ENCODE measurements at regions not wholly inside any gene's neighbourhood (a gene's known extent, or its start where the extent isn't known, plus 50 kb on each side); places are given as distances from the start of the nearest gene placed in this dataset.
A peak's percentile ranks its signal among the peaks of the same experiment; 100 is the strongest.

- Histone ChIP-seq H3K79me1 (ENCODE audit: low read length) (no peaks in the 10 kb centered on the region), H2BK15ac (replicated peaks; ENCODE audit: low read depth) (no peak overlapping the region)
- WGBS (ENCODE audit: extremely low coverage, insufficient coverage, low lambda C conversion rate): no CpG with 5 or more reads among the region's 2 CpGs
These were observed 336.3 kb upstream of the NFE2L3 start for GRCh38 chr7:25815711-25816110.

GRCh38 chr7:25820432-25821040 lies 331.5 kb upstream of the NFE2L3 start:
- no peaks in the 10 kb centered on the region for H3K79me1 ChIP-seq (ENCODE audit: low read length)
- no peak overlapping the region for H4K8ac ChIP-seq (ENCODE audit: low read depth, low read length)
- peak; percentile 26 for DNase-seq
- H3K18ac ChIP-seq (ENCODE audit: low read length): no peak overlapping the region
- no peak overlapping the region for H2BK5ac ChIP-seq (ENCODE audit: low read length)
- H3K4ac ChIP-seq (ENCODE audit: low read depth, low read length): no peak overlapping the region
- H2AK5ac ChIP-seq (ENCODE audit: low read length): no peak overlapping the region
- no peak overlapping the region for H3K56ac ChIP-seq (ENCODE audit: low read length)
- no peak overlapping the region for H3K4me2 ChIP-seq (ENCODE audit: low read length)
- no peaks in the 10 kb centered on the region for H3K4me1 ChIP-seq (ENCODE audit: control insufficient read depth, low read depth, low read length)
- no peak overlapping the region for H3K23ac ChIP-seq (ENCODE audit: low read length)
- no CpG with 5 or more reads among the region's 5 CpGs for WGBS (ENCODE audit: extremely low coverage, insufficient coverage, low lambda C conversion rate)
- H3K9ac ChIP-seq (ENCODE audit: low read length): no peak overlapping the region
- no peak overlapping the region for H2BK120ac ChIP-seq (ENCODE audit: low read depth, low read length)
- no peak overlapping the region for H4K5ac ChIP-seq (ENCODE audit: low read length)
- no peaks in the 10 kb centered on the region for H3K79me2 ChIP-seq (ENCODE audit: control insufficient read depth, insufficient read depth, low read length)
- H3K27me3 ChIP-seq (ENCODE audit: insufficient read depth, low read length, poor library complexity): no peaks in the 10 kb centered on the region
- H2BK15ac ChIP-seq (replicated peaks; ENCODE audit: low read depth): no peak overlapping the region
- H3K27ac ChIP-seq (ENCODE audit: low read depth, low read length): no peak overlapping the region
- no peak overlapping the region for H3K4me3 ChIP-seq (ENCODE audit: low read length)
- H3K36me3 ChIP-seq (ENCODE audit: control insufficient read depth, insufficient read depth, low read length): no peaks in the 10 kb centered on the region

More at GRCh38 chr7:25815711-25816110, 336.3 kb upstream of the NFE2L3 start:
- no peak overlapping the region for H3K56ac ChIP-seq (ENCODE audit: low read length)
- H3K79me2 ChIP-seq (ENCODE audit: control insufficient read depth, insufficient read depth, low read length): no peaks in the 10 kb centered on the region
- H2BK120ac ChIP-seq (ENCODE audit: low read depth, low read length): no peak overlapping the region
- peak overlapping the region; percentile 15 for H4K8ac ChIP-seq (ENCODE audit: low read depth, low read length)
- H4K5ac ChIP-seq (ENCODE audit: low read length): no peak overlapping the region
- no peak overlapping the region for H3K9ac ChIP-seq (ENCODE audit: low read length)
- H3K27ac ChIP-seq (ENCODE audit: low read depth, low read length): no peak overlapping the region
- H3K27me3 ChIP-seq (ENCODE audit: insufficient read depth, low read length, poor library complexity): no peaks in the 10 kb centered on the region
- no peak overlapping the region for H3K4me2 ChIP-seq (ENCODE audit: low read length)
- no peak overlapping the region for H2AK5ac ChIP-seq (ENCODE audit: low read length)
- H3K18ac ChIP-seq (ENCODE audit: low read length): no peak overlapping the region
- H3K23ac ChIP-seq (ENCODE audit: low read length): no peak overlapping the region
- DNase-seq: no peak
- no peak overlapping the region for H3K4ac ChIP-seq (ENCODE audit: low read depth, low read length)
- no peaks in the 10 kb centered on the region for H3K36me3 ChIP-seq (ENCODE audit: control insufficient read depth, insufficient read depth, low read length)
- no peak overlapping the region for H2BK5ac ChIP-seq (ENCODE audit: low read length)
- H3K4me1 ChIP-seq (ENCODE audit: control insufficient read depth, low read depth, low read length): no peaks in the 10 kb centered on the region
- no peak overlapping the region for H3K4me3 ChIP-seq (ENCODE audit: low read length)

DNA sequence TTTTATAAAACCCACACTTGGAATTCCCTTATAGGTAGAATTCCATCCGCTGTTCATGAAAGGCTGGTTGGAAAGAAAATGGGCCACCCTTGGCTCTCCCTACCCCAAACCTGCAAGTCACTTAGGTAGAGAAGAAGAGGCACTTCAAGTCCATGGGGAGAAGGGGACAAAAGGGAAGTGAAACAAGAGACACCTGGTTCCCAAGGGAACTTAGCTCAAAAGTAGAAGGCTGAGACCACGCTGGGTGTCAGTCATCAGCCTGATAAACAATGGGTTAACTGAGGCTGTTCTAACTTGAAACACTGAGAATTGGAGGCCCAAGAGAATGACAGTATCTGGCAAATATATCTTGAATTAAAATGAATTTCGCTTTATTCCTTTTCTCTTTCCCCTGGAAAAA lies 330.8 kb upstream of the NFE2L3 start:
- Histone ChIP-seq H3K56ac (ENCODE audit: low read length) (no peak overlapping the region), H3K79me1 (ENCODE audit: low read length) (no peaks in the 10 kb centered on the region), H2AK5ac (ENCODE audit: low read length) (no peak overlapping the region), H3K9ac (ENCODE audit: low read length) (no peak overlapping the region), H3K18ac (ENCODE audit: low read length) (no peak overlapping the region), H2BK120ac (ENCODE audit: low read depth, low read length) (no peak overlapping the region), H4K8ac (ENCODE audit: low read depth, low read length) (no peak overlapping the region), H3K23ac (ENCODE audit: low read length) (no peak overlapping the region), H3K4me3 (ENCODE audit: low read length) (no peak overlapping the region), H4K5ac (ENCODE audit: low read length) (no peak overlapping the region), H3K4ac (ENCODE audit: low read depth, low read length) (no peak overlapping the region), H3K4me1 (ENCODE audit: control insufficient read depth, low read depth, low read length) (no peaks in the 10 kb centered on the region), H3K79me2 (ENCODE audit: control insufficient read depth, insufficient read depth, low read length) (no peaks in the 10 kb centered on the region), H3K27ac (ENCODE audit: low read depth, low read length) (no peak overlapping the region), H3K27me3 (ENCODE audit: insufficient read depth, low read length, poor library complexity) (no peaks in the 10 kb centered on the region), H2BK15ac (replicated peaks; ENCODE audit: low read depth) (no peak overlapping the region), H3K4me2 (ENCODE audit: low read length) (no peak overlapping the region), H3K36me3 (ENCODE audit: control insufficient read depth, insufficient read depth, low read length) (no peaks in the 10 kb centered on the region), H2BK5ac (ENCODE audit: low read length) (no peak overlapping the region)
- WGBS (ENCODE audit: extremely low coverage, insufficient coverage, low lambda C conversion rate): no CpG with 5 or more reads among the region's 3 CpGs
- DNase-seq: no peak

DNA sequence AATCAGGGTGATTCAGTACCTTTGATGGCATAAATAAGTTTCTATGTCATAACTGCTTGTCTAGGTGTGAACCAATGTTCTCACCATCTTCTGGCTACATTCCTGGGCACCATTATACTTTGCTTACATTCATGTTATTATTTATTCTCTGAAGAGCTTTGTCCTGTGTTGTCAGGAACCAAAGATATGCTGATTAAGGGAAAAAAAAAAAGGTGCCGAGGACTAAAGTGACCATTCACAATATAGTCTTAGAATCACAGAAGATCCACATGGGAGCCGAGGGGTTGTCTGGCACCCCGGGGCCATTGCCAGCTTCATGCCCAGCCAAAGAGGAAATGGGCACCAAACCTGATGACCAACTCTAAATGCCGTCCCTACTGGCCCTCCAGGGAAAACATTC lies 329.2 kb upstream of the NFE2L3 start:
- Histone ChIP-seq H3K27me3 (ENCODE audit: insufficient read depth, low read length, poor library complexity) (no peaks in the 10 kb centered on the region), H3K23ac (ENCODE audit: low read length) (no peak overlapping the region), H3K4me3 (ENCODE audit: low read length) (no peak overlapping the region), H3K4ac (ENCODE audit: low read depth, low read length) (no peak overlapping the region), H3K36me3 (ENCODE audit: control insufficient read depth, insufficient read depth, low read length) (no peaks in the 10 kb centered on the region), H2AK5ac (ENCODE audit: low read length) (no peak overlapping the region), H3K27ac (ENCODE audit: low read depth, low read length) (no peak overlapping the region), H2BK15ac (replicated peaks; ENCODE audit: low read depth) (no peak overlapping the region), H4K8ac (ENCODE audit: low read depth, low read length) (no peak overlapping the region), H2BK120ac (ENCODE audit: low read depth, low read length) (no peak overlapping the region), H3K4me1 (ENCODE audit: control insufficient read depth, low read depth, low read length) (no peaks in the 10 kb centered on the region), H3K9ac (ENCODE audit: low read length) (no peak overlapping the region), H4K5ac (ENCODE audit: low read length) (no peak overlapping the region), H3K79me1 (ENCODE audit: low read length) (no peaks in the 10 kb centered on the region), H3K79me2 (ENCODE audit: control insufficient read depth, insufficient read depth, low read length) (no peaks in the 10 kb centered on the region), H3K18ac (ENCODE audit: low read length) (no peak overlapping the region), H2BK5ac (ENCODE audit: low read length) (no peak overlapping the region), H3K4me2 (ENCODE audit: low read length) (no peak overlapping the region), H3K56ac (ENCODE audit: low read length) (no peak overlapping the region)
- DNase-seq: no peak
- no CpG with 5 or more reads among the region's 4 CpGs for WGBS (ENCODE audit: extremely low coverage, insufficient coverage, low lambda C conversion rate)

- no peak overlapping the region for H3K27ac ChIP-seq (ENCODE audit: low read depth, low read length)
- H4K8ac ChIP-seq (ENCODE audit: low read depth, low read length): no peak overlapping the region
- no peak overlapping the region for H3K4ac ChIP-seq (ENCODE audit: low read depth, low read length)
- no peak overlapping the region for H2BK15ac ChIP-seq (replicated peaks; ENCODE audit: low read depth)
- no peak overlapping the region for H3K4me2 ChIP-seq (ENCODE audit: low read length)
- H4K5ac ChIP-seq (ENCODE audit: low read length): no peak overlapping the region
- H3K23ac ChIP-seq (ENCODE audit: low read length): no peak overlapping the region
- H2BK120ac ChIP-seq (ENCODE audit: low read depth, low read length): no peak overlapping the region
- no peaks in the 10 kb centered on the region for H3K4me1 ChIP-seq (ENCODE audit: control insufficient read depth, low read depth, low read length)
- H3K9ac ChIP-seq (ENCODE audit: low read length): no peak overlapping the region
- H3K36me3 ChIP-seq (ENCODE audit: control insufficient read depth, insufficient read depth, low read length): no peaks in the 10 kb centered on the region
- no peaks in the 10 kb centered on the region for H3K79me2 ChIP-seq (ENCODE audit: control insufficient read depth, insufficient read depth, low read length)
- no peak overlapping the region for H3K4me3 ChIP-seq (ENCODE audit: low read length)
- DNase-seq: no peak
- H2AK5ac ChIP-seq (ENCODE audit: low read length): no peak overlapping the region
- no peak overlapping the region for H2BK5ac ChIP-seq (ENCODE audit: low read length)
- no peak overlapping the region for H3K18ac ChIP-seq (ENCODE audit: low read length)
- H3K56ac ChIP-seq (ENCODE audit: low read length): no peak overlapping the region
- H3K27me3 ChIP-seq (ENCODE audit: insufficient read depth, low read length, poor library complexity): no peaks in the 10 kb centered on the region
- H3K79me1 ChIP-seq (ENCODE audit: low read length): no peaks in the 10 kb centered on the region
These were observed 328.4 kb upstream of the NFE2L3 start for GRCh38 chr7:25823571-25823970.

DNA sequence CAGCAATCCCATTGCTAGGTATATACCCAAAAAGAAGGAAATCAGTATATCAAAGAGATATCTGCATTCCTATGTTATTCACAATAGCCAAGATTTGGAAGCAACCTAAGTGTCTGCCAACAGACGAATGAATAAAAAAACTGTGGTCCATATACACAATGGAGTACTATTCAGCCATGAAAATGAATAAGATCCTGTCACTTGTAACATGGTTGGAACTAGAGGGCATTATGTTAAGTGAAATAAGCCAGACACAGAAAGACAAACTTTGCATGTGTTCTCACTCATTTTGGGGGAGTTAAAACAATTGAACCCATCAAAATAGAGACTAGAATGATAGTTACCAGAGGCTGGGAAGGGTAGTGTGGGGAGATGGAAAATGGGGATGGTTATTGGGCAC lies 323.5 kb upstream of the NFE2L3 start:
- no peak overlapping the region for H3K18ac ChIP-seq (ENCODE audit: low read length)
- no peak overlapping the region for H2AK5ac ChIP-seq (ENCODE audit: low read length)
- H3K4me3 ChIP-seq (ENCODE audit: low read length): no peak overlapping the region
- no peak overlapping the region for H3K56ac ChIP-seq (ENCODE audit: low read length)
- no peak overlapping the region for H2BK120ac ChIP-seq (ENCODE audit: low read depth, low read length)
- no peak overlapping the region for H3K27ac ChIP-seq (ENCODE audit: low read depth, low read length)
- H2BK5ac ChIP-seq (ENCODE audit: low read length): no peak overlapping the region
- H4K8ac ChIP-seq (ENCODE audit: low read depth, low read length): no peak overlapping the region
- H3K4me2 ChIP-seq (ENCODE audit: low read length): no peak overlapping the region
- no peaks in the 10 kb centered on the region for H3K36me3 ChIP-seq (ENCODE audit: control insufficient read depth, insufficient read depth, low read length)
- H3K27me3 ChIP-seq (ENCODE audit: insufficient read depth, low read length, poor library complexity): no peaks in the 10 kb centered on the region
- DNase-seq: no peak
- H3K4me1 ChIP-seq (ENCODE audit: control insufficient read depth, low read depth, low read length): no peaks in the 10 kb centered on the region
- no peak overlapping the region for H2BK15ac ChIP-seq (replicated peaks; ENCODE audit: low read depth)
- H3K23ac ChIP-seq (ENCODE audit: low read length): no peak overlapping the region
- no CpG with 5 or more reads among the region's 1 CpG for WGBS (ENCODE audit: extremely low coverage, insufficient coverage, low lambda C conversion rate)
- H3K9ac ChIP-seq (ENCODE audit: low read length): no peak overlapping the region
- no peak overlapping the region for H3K4ac ChIP-seq (ENCODE audit: low read depth, low read length)
- no peak overlapping the region for H4K5ac ChIP-seq (ENCODE audit: low read length)
- H3K79me2 ChIP-seq (ENCODE audit: control insufficient read depth, insufficient read depth, low read length): no peaks in the 10 kb centered on the region
- H3K79me1 ChIP-seq (ENCODE audit: low read length): no peaks in the 10 kb centered on the region
